IMR-90 (cell line): ENCODE measurements at regions not wholly inside any gene's neighbourhood (a gene's known extent, or its start where the extent isn't known, plus 50 kb on each side); places are given as distances from the start of the nearest gene placed in this dataset.
"Not testable (repeated sequence)": the region's sequence is repeated elsewhere in the genome, so short reads cannot be mapped to it uniquely, and the experiment has no call there.

Experiments
- ATAC-seq: fragments of 200-7000 bp; cut with Tn5 transposase; 2 replicates; pipeline ENCODE4 v1.9.1; 2020; ENCODE audit warnings: low read depth, mild to moderate bottlenecking, moderate library complexity
- BruUV-seq: library from RNA; stranded (reverse); fragments of 400-500 nt; replicated peaks from 2 replicates; lab custom pipeline; 2021; lab: Mats Ljungman, UMichigan
- CTCF ChIA-PET: fragments of 300-600 bp; formaldehyde crosslinking; extraction: SDS; loops from one replicate; lab custom pipeline; 2021; ENCODE audit warnings: antibody characterized with exemption; lab: Yijun Ruan, JAX
- POLR2A ChIA-PET: fragments of 300-600 bp; sonication (Branson Sonifier 250); formaldehyde crosslinking; loops from one replicate; lab custom pipeline; 2022; ENCODE audit warnings: antibody characterized with exemption; ENCODE audit not compliant: unreplicated experiment; lab: Charles Lee
- DNase-seq: peaks from one replicate; pipeline ENCODE4 v3.0.0; 2013
- H2AFZ ChIP-seq: replicated peaks from 2 replicates; pipeline ENCODE3; 2013; ENCODE audit warnings: low read length, mild to moderate bottlenecking; ENCODE audit not compliant: poor library complexity
- H2AK5ac ChIP-seq: 2 replicates; pipeline ENCODE4 v1.6.1; 2013; ENCODE audit warnings: low read depth, low read length, inconsistent platforms
- H2AK9ac ChIP-seq: replicated peaks from 2 replicates; pipeline ENCODE3; 2013; ENCODE audit warnings: mild to moderate bottlenecking, low read depth, low read length, moderate library complexity; ENCODE audit not compliant: poor library complexity
- H2BK120ac ChIP-seq: 2 replicates; pipeline ENCODE4 v1.6.1; 2013; ENCODE audit warnings: low read depth, low read length, inconsistent platforms
- H2BK15ac ChIP-seq: 3 replicates; pipeline ENCODE4 v1.6.1; 2013; ENCODE audit warnings: low read depth, low read length, inconsistent platforms
- H2BK20ac ChIP-seq: 2 replicates; pipeline ENCODE4 v1.6.1; 2013; ENCODE audit warnings: low read depth, mild to moderate bottlenecking, inconsistent platforms, low read length, moderate library complexity
- H2BK5ac ChIP-seq: 2 replicates; pipeline ENCODE4 v1.6.1; 2013; ENCODE audit warnings: mild to moderate bottlenecking, low read depth, low read length, inconsistent platforms; ENCODE audit not compliant: poor library complexity, severe bottlenecking
- H3K14ac ChIP-seq: replicated peaks from 2 replicates; pipeline ENCODE4 v1.6.1; 2013; ENCODE audit warnings: low read depth, low read length, inconsistent platforms
- H3K18ac ChIP-seq: 2 replicates; pipeline ENCODE4 v1.6.1; 2013; ENCODE audit warnings: low read depth, low read length, control low read depth
- H3K23ac ChIP-seq: 2 replicates; pipeline ENCODE4 v1.6.1; 2013; ENCODE audit warnings: low read depth, low read length, inconsistent platforms
- H3K27ac ChIP-seq: 2 replicates; pipeline ENCODE4 v1.5.1; 2013; ENCODE audit warnings: mild to moderate bottlenecking, control low read depth, low read length; ENCODE audit not compliant: insufficient read depth
- H3K27me3 ChIP-seq: 2 replicates; pipeline ENCODE4 v1.6.1; 2013; ENCODE audit warnings: low read length; ENCODE audit not compliant: control insufficient read depth, insufficient read depth
- H3K36me3 ChIP-seq: 2 replicates; pipeline ENCODE4 v1.6.1; 2013; ENCODE audit warnings: low read length, mixed read lengths; ENCODE audit not compliant: control insufficient read depth, insufficient read depth
- H3K4ac ChIP-seq: 2 replicates; pipeline ENCODE4 v1.6.1; 2013; ENCODE audit warnings: low read depth, low read length, inconsistent platforms
- H3K4me1 ChIP-seq: 2 replicates; pipeline ENCODE4 v1.6.1; 2013; ENCODE audit warnings: low read length, mixed read lengths; ENCODE audit not compliant: control insufficient read depth, insufficient read depth
- H3K4me2 ChIP-seq: 2 replicates; pipeline ENCODE4 v1.6.1; 2013; ENCODE audit warnings: low read depth, mild to moderate bottlenecking, control low read depth, low read length, moderate library complexity
- H3K4me3 ChIP-seq: 2 replicates; pipeline ENCODE4 v1.5.1; 2013; ENCODE audit warnings: low read depth, mild to moderate bottlenecking, control low read depth, low read length, moderate library complexity; ENCODE audit not compliant: insufficient read depth
- H3K56ac ChIP-seq: 2 replicates; pipeline ENCODE4 v1.6.1; 2013; ENCODE audit warnings: low read length, inconsistent platforms; ENCODE audit not compliant: insufficient read depth; ENCODE audit errors: extremely low read depth
- H3K79me1 ChIP-seq, 2 experiments: 2 replicates each; pipeline ENCODE4 v1.6.1; 2013; ENCODE audit warnings: low read length in 2 of 2, inconsistent platforms in 1 of 2, low read depth in 1 of 2
- H3K9ac ChIP-seq: 2 replicates; pipeline ENCODE4 v1.6.1; 2013; ENCODE audit warnings: low read depth, low read length, control low read depth
- H3K9me1 ChIP-seq: 2 replicates; pipeline ENCODE4 v1.6.1; 2013; ENCODE audit warnings: low read length, inconsistent platforms; ENCODE audit not compliant: insufficient read depth
- H3K9me3 ChIP-seq: 2 replicates; pipeline ENCODE4 v1.6.1; 2013; ENCODE audit warnings: low read length; ENCODE audit not compliant: control insufficient read depth, insufficient read depth
- H4K20me1 ChIP-seq: 2 replicates; pipeline ENCODE4 v1.6.1; 2013; ENCODE audit warnings: low read length, inconsistent platforms; ENCODE audit not compliant: insufficient read depth
- H4K5ac ChIP-seq: 2 replicates; pipeline ENCODE4 v1.6.1; 2013; ENCODE audit warnings: mild to moderate bottlenecking, low read depth, low read length, control low read depth
- H4K8ac ChIP-seq, 2 experiments: 2 replicates each; pipeline ENCODE4 v1.6.1; 2013; ENCODE audit warnings: low read depth in 2 of 2, low read length in 2 of 2, control low read depth in 1 of 2, inconsistent platforms in 1 of 2
- H4K91ac ChIP-seq: 2 replicates; pipeline ENCODE4 v1.6.1; 2013; ENCODE audit warnings: low read depth, low read length, inconsistent platforms; ENCODE audit not compliant: insufficient read depth
- WGBS, 2 experiments: methylation state at CpG; one replicate each; pipeline versions ENCODE4 v1.1.5 to v1.1.7; 2013; ENCODE audit warnings: missing lambda C conversion rate in 2 of 2; ENCODE audit not compliant: insufficient read length in 1 of 2; ENCODE audit errors: extremely low coverage in 2 of 2; 5-methylcytosine and 5-hydroxymethylcytosine counted together
- dilution Hi-C: fragments of 300-500 bp; cut with HindIII; formaldehyde crosslinking; loops from one replicate; pipeline ENCODE4 v1.14.3; 2018; ENCODE audit warnings: low sequenced_read_pairs; ENCODE audit not compliant: unreplicated experiment
- in situ Hi-C: fragments of 300-500 bp; cut with MboI; formaldehyde crosslinking; loops from 3 replicates; pipeline ENCODE4 v1.14.3; 2019; ENCODE audit warnings: low sequenced_read_pairs, inconsistent platforms, mixed read lengths
- intact Hi-C: fragments of 100-400 bp; cut with micrococcal nuclease; formaldehyde crosslinking; loops from 2 replicates; pipeline ENCODE4 v1.10.0; 2022

- H3K27ac ChIP-seq, H3K9me1 ChIP-seq, dilution Hi-C loops, H3K4me3 ChIP-seq, H2AK9ac ChIP-seq, H3K9me3 ChIP-seq, H3K9ac ChIP-seq, H2BK120ac ChIP-seq, intact Hi-C loops, H4K8ac ChIP-seq, H2BK5ac ChIP-seq, H3K56ac ChIP-seq, H3K14ac ChIP-seq, H4K91ac ChIP-seq, BruUV-seq, H2AK5ac ChIP-seq, H3K79me1 ChIP-seq, DNase-seq, H3K18ac ChIP-seq, CTCF ChIA-PET, ATAC-seq, H3K4me2 ChIP-seq, H4K5ac ChIP-seq, H3K4me1 ChIP-seq, H3K4ac ChIP-seq, H2BK15ac ChIP-seq, H3K27me3 ChIP-seq, H2BK20ac ChIP-seq, POLR2A ChIA-PET, H3K23ac ChIP-seq, in situ Hi-C loops, H4K20me1 ChIP-seq, H3K36me3 ChIP-seq, H2AFZ ChIP-seq: not testable (repeated sequence)
- no CpG with 5 or more reads among the region's 2 CpGs for WGBS, 2 experiments
Measured at GRCh38 chr11:24185535-24185934, 311.3 kb upstream of the LUZP2 start.
